CD4-positive, alpha-beta T cell treated with Interleukin-15 for 4 hours (primary cell): ENCODE measurements at regions not wholly inside any gene's neighbourhood (a gene's known extent, or its start where the extent isn't known, plus 50 kb on each side); places are given as distances from the start of the nearest gene placed in this dataset.
"Not testable (repeated sequence)": the region's sequence is repeated elsewhere in the genome, so short reads cannot be mapped to it uniquely, and the experiment has no call there.

Experiments
- DNase-seq: peaks from one replicate; pipeline ENCODE4 v3.0.0-alpha.2; 2020; ENCODE audit warnings: low spot score

DNA sequence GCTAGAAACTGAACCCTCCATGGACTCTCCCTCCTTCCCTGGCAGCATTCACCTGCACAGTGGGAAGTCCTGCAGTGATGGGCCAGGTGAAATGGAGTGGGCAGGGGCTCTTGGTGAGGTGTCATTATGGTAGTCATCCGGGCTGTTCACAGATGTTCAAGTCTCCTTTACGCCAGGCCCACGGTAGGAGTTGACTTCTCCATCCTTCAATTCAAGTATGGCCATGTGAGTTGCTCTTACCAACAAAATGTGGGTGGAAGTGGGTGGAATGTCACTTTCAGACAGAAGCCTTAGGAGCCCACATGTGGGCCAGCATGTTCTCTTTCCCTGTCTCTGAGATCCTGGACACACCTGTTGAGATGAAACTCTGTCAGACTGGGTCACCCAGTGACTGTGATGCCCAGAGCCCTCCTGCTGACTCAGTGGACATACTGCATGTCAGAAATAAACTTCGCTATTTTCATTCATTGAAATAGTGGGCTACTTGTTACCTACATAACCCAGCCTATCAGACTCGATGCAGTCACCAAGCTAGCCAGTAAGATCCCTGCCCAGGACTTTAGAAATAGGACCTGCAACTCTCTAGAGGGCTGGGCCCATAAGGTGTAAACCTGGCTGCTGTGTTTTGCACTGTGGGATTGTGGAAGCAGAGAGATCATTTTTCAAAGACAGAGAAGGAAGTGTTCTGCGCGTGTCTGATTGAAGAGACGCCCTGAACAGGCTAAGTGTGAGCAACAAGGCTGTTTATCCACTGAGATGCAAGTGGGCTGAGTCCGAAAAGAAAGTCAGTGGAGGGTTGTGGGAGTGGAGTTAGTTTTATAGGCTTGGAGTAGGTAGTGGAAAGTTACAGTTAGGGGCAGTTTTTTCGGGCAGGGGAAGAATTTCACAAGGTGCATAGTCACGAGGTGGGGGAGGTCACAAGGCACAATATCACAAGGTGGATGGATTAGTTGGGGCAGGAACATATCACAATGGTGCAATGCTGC, 174.4 kb downstream of the TRIM43 start:
- not testable (repeated sequence) for DNase-seq

DNA sequence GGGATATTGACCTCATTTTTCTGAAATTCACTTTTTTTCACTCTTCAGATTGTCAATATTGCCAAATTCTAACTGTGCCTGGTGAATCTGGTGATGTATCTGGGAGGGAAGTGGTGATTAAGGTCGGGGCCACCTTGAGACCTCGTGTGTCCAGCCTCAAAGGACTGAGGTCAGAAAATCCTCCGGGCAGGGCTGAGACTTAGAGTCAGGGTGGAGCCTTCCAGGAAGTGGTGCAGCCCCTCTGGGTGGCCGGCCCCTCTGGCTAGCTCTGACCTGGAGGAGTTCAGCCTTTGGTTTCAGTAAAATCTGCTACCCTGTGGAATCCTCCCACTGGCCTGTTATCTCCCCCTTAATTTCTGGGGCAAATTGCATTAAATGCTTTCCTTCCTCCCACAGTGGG, 175.7 kb downstream of the TRIM43 start:
- not testable (repeated sequence) for DNase-seq

GRCh38 chr2:95767950-95768349, 176.1 kb downstream of the TRIM43 start:
- not testable (repeated sequence) for DNase-seq

GRCh38 chr2:95769256-95769655, 177.5 kb downstream of the TRIM43 start:
- not testable (repeated sequence) for DNase-seq

- not testable (repeated sequence) for DNase-seq
Measured at GRCh38 chr2:95770726-95771125, 178.9 kb downstream of the TRIM43 start.

DNA sequence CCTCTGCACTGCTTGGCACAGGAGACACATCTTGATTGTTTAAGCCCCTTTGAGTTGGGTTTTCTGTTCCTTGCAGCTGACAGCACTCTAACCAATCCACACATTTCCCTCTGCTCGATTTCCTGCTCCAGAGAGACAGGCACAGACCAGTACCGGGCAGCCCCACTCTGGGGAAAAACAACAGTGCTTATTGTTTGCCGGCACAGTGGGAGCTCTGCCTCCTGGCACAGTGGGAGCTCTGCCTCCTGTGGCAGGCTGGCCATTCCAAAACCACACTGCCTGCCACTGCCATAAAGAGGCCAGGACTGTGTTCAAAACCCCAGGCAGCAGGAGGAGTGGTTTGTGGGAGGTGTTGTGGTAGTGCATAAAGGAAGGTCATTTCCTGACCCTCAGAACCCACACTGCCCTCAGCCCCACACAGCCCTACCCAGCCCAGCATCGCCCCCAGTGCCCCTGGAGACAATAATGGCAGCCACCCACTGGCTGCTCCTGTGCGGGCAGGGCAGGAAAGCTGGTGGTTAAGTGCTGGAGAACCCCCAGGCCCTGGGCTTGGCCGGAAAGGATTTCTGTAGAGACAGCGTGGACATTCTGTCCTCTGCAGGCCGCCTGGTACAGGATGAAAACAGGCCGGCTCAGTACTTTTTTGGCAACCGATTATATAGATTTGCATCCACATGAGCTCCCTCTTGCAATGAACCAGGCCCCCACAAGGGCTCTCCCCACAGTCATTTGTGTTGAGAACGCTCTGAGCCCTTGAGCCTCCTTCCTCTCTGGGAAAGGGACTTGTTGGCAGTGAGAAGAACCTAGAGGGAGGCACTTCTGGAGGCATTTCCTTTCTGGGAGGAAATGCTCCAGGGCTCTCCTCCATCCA, 182.8 kb downstream of the TRIM43 start:
- DNase-seq, result not testable (repeated sequence)

DNA sequence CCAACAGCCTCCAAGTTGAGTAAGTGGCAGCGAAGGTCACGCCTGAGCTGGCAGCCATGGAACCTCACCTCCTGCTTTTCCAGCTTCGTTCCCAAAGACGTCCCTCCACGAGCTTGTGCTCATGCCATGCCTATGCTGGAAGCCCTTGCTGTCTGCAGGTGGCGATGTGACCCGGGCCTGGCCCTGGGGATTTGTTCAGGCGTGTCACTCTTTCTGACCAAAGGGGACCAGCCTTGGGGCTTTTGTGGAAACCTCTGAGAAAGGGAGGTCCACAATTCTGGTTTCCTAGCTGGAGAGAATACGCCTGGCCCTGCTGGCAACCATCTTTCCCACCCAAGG, 183.4 kb downstream of the TRIM43 start:
- not testable (repeated sequence) for DNase-seq
